BLaER1 (cell line): ENCODE measurements at regions not wholly inside any gene's neighbourhood (a gene's known extent, or its start where the extent isn't known, plus 50 kb on each side); places are given as distances from the start of the nearest gene placed in this dataset.

Source experiments
- H3K27ac ChIP-seq: shearing (Covaris generic); formaldehyde crosslinking; 2 replicates; pipeline ENCODE4 v1.8.1; 2022
- H3K27me3 ChIP-seq: shearing (Covaris generic); formaldehyde crosslinking; 2 replicates; pipeline ENCODE4 v1.8.1; 2022
- H3K36me3 ChIP-seq: shearing (Covaris generic); formaldehyde crosslinking; 2 replicates; pipeline ENCODE4 v1.8.1; 2022
- H3K4me1 ChIP-seq: shearing (Covaris generic); formaldehyde crosslinking; 2 replicates; pipeline ENCODE4 v1.8.1; 2022
- H3K4me2 ChIP-seq: shearing (Covaris generic); formaldehyde crosslinking; 2 replicates; pipeline ENCODE4 v1.8.1; 2022
- H3K4me3 ChIP-seq: shearing (Covaris generic); formaldehyde crosslinking; 2 replicates; pipeline ENCODE4 v1.8.1; 2022
- H3K9ac ChIP-seq: shearing (Covaris generic); formaldehyde crosslinking; 2 replicates; pipeline ENCODE4 v1.8.1; 2022
- H3K9me3 ChIP-seq: shearing (Covaris generic); formaldehyde crosslinking; 2 replicates; pipeline ENCODE4 v1.8.1; 2022
- H4K20me1 ChIP-seq: shearing (Covaris generic); formaldehyde crosslinking; 2 replicates; pipeline ENCODE4 v1.8.1; 2022
- Cebpa-rat ChIP-seq: shearing (Covaris generic); IDR thresholded peaks from 2 replicates; pipeline ENCODE4 v1.8.1; 2022

DNA sequence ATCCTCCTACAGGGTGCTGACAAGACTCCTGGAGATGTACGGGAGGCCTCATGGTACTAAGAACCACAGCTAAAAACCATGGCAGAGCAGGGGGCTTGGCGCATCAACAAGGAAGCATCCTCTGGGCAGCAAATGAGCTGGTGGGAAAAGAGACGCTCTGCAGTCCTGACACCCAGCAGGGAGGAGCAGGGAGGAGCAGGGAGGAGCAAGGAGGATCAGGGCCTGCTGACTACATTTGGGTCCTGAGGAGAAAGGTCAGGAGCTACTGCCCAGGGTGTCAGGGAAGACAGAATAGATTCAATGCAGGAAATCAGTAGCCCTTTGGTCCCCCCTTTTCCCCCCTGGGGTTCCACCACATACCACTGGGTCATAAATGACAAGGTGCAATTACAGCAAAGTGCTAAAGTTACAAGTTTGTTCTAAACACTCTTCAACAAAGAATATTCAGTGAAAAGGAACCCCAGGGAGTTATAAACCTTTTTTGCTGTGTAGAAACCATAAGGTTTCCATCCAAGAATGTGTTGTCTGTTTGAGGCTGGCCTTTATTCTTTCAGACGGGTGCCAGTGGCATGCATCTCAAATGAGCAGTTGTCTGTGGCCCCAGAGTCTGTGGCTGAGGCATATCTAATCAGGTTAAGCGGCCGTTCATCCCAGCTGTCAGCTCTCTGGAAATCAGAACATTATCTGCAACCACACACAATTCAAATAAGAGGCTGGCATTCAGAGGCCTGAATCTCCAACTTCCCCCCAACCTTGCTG is 325.0 kb downstream of the CDC5L start:
- Histone ChIP-seq H3K4me1 (no peaks in the 10 kb centered on the region), H3K27ac (no peak overlapping the region), H3K9me3 (no peaks in the 10 kb centered on the region), H3K27me3 (no peaks in the 10 kb centered on the region), H4K20me1 (no peaks in the 10 kb centered on the region), H3K4me2 (no peak overlapping the region), H3K4me3 (no peak overlapping the region), H3K36me3 (no peaks in the 10 kb centered on the region), H3K9ac (no peak overlapping the region)
- TF ChIP-seq Cebpa-rat = no peak

GRCh38 chr6:44715188-44715587 is 327.7 kb downstream of the CDC5L start:
- no peak for TF ChIP-seq Cebpa-rat
- no peak overlapping the region for H3K27ac ChIP-seq
- H3K36me3 ChIP-seq = no peaks in the 10 kb centered on the region

GRCh38 chr6:44715925-44716324 is 328.4 kb downstream of the CDC5L start:
- Histone ChIP-seq H3K36me3 (no peaks in the 10 kb centered on the region), H3K4me1 (no peaks in the 10 kb centered on the region), H3K27ac (no peak overlapping the region), H3K9ac (no peak overlapping the region), H3K4me3 (no peak overlapping the region), H3K27me3 (no peaks in the 10 kb centered on the region), H3K9me3 (no peaks in the 10 kb centered on the region), H4K20me1 (no peaks in the 10 kb centered on the region), H3K4me2 (no peak overlapping the region)
- no peak for TF ChIP-seq Cebpa-rat

More at GRCh38 chr6:44715188-44715587, 327.7 kb downstream of the CDC5L start:
- Histone ChIP-seq H4K20me1 (no peaks in the 10 kb centered on the region), H3K27me3 (no peaks in the 10 kb centered on the region), H3K4me3 (no peak overlapping the region), H3K4me2 (no peak overlapping the region), H3K9ac (no peak overlapping the region), H3K4me1 (no peaks in the 10 kb centered on the region), H3K9me3 (no peaks in the 10 kb centered on the region)

GRCh38 chr6:44717431-44717830 is 329.9 kb downstream of the CDC5L start:
- H3K27me3 ChIP-seq = no peaks in the 10 kb centered on the region
- H4K20me1 ChIP-seq = no peaks in the 10 kb centered on the region
- H3K9me3 ChIP-seq = no peaks in the 10 kb centered on the region
- no peak overlapping the region for H3K27ac ChIP-seq
- H3K4me3 ChIP-seq = no peak overlapping the region
- no peak overlapping the region for H3K4me2 ChIP-seq
- H3K9ac ChIP-seq = no peak overlapping the region
- no peaks in the 10 kb centered on the region for H3K4me1 ChIP-seq
- H3K36me3 ChIP-seq = no peaks in the 10 kb centered on the region
- TF ChIP-seq Cebpa-rat = no peak

- H4K20me1 ChIP-seq = no peaks in the 10 kb centered on the region
- no peak for TF ChIP-seq Cebpa-rat
- no peak overlapping the region for H3K4me2 ChIP-seq
- H3K9ac ChIP-seq = no peak overlapping the region
- H3K27ac ChIP-seq = no peak overlapping the region
- H3K9me3 ChIP-seq = no peaks in the 10 kb centered on the region
- H3K27me3 ChIP-seq = no peaks in the 10 kb centered on the region
- no peak overlapping the region for H3K4me3 ChIP-seq
- no peaks in the 10 kb centered on the region for H3K36me3 ChIP-seq
- no peaks in the 10 kb centered on the region for H3K4me1 ChIP-seq
Observed at GRCh38 chr6:44721954-44722578, 334.6 kb downstream of the CDC5L start.

DNA sequence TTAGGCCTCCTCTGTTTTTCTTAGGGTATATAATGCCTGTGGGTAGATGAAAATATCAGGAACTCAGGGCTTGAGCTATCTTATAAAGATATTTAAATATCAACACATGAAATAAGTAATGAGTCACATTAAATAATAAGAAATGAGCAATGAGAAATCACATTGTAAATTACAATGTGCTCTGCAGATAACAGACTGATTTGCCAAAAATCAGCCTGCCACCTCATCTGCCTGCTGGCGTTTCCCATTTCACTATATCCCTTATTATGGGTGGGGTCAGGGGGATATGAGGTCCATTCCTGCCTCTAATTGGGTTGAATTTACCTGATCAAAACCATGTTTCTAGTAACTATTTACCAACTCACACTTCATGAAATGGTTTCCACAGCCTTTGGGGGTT is 335.2 kb downstream of the CDC5L start:
- H3K4me3 ChIP-seq = no peak overlapping the region
- H3K4me1 ChIP-seq = no peaks in the 10 kb centered on the region
- H4K20me1 ChIP-seq = no peaks in the 10 kb centered on the region
- H3K27me3 ChIP-seq = no peaks in the 10 kb centered on the region
- no peak for TF ChIP-seq Cebpa-rat
- H3K4me2 ChIP-seq = no peak overlapping the region
- no peaks in the 10 kb centered on the region for H3K36me3 ChIP-seq
- no peak overlapping the region for H3K9ac ChIP-seq
- no peak overlapping the region for H3K27ac ChIP-seq
- no peaks in the 10 kb centered on the region for H3K9me3 ChIP-seq

- H3K9me3 ChIP-seq = no peaks in the 10 kb centered on the region
- H3K27ac ChIP-seq = no peak overlapping the region
- no peaks in the 10 kb centered on the region for H3K4me1 ChIP-seq
- no peaks in the 10 kb centered on the region for H3K36me3 ChIP-seq
- no peaks in the 10 kb centered on the region for H4K20me1 ChIP-seq
- H3K27me3 ChIP-seq = no peaks in the 10 kb centered on the region
- H3K9ac ChIP-seq = no peak overlapping the region
- TF ChIP-seq Cebpa-rat = no peak
- no peak overlapping the region for H3K4me3 ChIP-seq
- H3K4me2 ChIP-seq = no peak overlapping the region
Observed at GRCh38 chr6:44723439-44724197, 336.1 kb downstream of the CDC5L start.

GRCh38 chr6:44725070-44725469 is 337.6 kb downstream of the CDC5L start:
- Histone ChIP-seq H3K4me2 (no peak overlapping the region), H4K20me1 (no peaks in the 10 kb centered on the region), H3K9ac (no peak overlapping the region), H3K4me3 (no peak overlapping the region), H3K27ac (no peak overlapping the region), H3K9me3 (no peaks in the 10 kb centered on the region), H3K4me1 (no peaks in the 10 kb centered on the region), H3K27me3 (no peaks in the 10 kb centered on the region), H3K36me3 (no peaks in the 10 kb centered on the region)
- no peak for TF ChIP-seq Cebpa-rat

DNA sequence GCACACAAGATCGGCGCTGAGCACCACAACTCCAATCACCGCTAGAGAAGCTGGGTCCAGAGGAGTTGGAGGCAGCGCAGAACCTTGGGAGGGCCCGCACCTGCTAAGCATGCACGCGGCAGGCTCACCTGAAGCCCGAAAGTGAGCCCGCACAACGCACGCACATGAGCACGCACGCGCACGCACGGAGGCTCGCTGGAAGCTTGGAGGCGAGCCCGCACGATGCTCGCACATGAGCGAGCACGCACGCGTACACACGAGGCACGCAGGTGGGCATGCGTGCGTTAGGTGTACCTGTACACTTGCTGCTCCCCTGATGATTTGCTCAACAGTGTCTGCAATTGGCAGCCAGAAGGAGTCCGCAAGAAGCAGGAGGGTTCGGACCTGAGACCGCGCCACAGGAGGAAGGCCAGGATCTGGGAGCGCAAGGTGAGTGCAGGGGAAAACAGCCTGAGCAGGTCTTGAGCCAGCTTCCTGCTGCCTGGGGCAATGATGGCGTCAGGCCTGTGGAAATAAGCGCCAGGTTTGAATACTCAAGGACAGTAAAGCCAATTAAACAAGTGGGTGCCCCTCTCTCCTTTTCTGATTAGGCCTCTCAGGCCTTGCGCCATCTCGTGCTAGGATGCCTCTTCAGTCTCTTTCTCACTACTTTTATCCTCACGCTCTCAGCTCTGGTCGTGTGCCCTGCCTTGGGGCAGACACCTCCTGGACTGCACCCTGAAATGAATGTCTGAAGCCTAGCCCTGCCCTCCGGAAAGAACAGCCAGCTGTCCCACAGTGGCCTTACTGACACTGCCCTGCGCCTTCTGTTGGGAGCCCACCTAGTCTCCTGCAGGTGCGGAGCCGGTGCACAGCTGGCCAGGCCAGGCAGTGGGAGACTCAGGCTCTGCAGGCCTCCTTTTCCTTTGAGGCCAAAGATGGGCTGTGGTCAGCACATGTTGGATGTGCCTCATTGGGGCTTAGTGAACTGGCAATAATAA is 340.4 kb downstream of the CDC5L start:
- no peak overlapping the region for H3K4me2 ChIP-seq
- H3K9me3 ChIP-seq = no peaks in the 10 kb centered on the region
- H3K36me3 ChIP-seq = no peaks in the 10 kb centered on the region
- no peak overlapping the region for H3K9ac ChIP-seq
- H3K27ac ChIP-seq = no peak overlapping the region
- H3K27me3 ChIP-seq = no peaks in the 10 kb centered on the region
- no peak for TF ChIP-seq Cebpa-rat
- no peak overlapping the region for H3K4me3 ChIP-seq
- no peaks in the 10 kb centered on the region for H4K20me1 ChIP-seq
- H3K4me1 ChIP-seq = no peaks in the 10 kb centered on the region
